Mucosa of gallbladder (tissue), 1 donor: ENCODE measurements at regions not wholly inside any gene's neighbourhood (a gene's known extent, or its start where the extent isn't known, plus 50 kb on each side); places are given as distances from the start of the nearest gene placed in this dataset.
A peak's percentile ranks its signal among the peaks of the same experiment; 100 is the strongest.

ENCODE experiments used
- DNase-seq: peaks from one replicate; pipeline ENCODE4 v3.0.0-alpha.2; 2020; ENCODE audit warnings: low spot score
- donor health status: DM: no; HTN: no; CAD: no.

DNA sequence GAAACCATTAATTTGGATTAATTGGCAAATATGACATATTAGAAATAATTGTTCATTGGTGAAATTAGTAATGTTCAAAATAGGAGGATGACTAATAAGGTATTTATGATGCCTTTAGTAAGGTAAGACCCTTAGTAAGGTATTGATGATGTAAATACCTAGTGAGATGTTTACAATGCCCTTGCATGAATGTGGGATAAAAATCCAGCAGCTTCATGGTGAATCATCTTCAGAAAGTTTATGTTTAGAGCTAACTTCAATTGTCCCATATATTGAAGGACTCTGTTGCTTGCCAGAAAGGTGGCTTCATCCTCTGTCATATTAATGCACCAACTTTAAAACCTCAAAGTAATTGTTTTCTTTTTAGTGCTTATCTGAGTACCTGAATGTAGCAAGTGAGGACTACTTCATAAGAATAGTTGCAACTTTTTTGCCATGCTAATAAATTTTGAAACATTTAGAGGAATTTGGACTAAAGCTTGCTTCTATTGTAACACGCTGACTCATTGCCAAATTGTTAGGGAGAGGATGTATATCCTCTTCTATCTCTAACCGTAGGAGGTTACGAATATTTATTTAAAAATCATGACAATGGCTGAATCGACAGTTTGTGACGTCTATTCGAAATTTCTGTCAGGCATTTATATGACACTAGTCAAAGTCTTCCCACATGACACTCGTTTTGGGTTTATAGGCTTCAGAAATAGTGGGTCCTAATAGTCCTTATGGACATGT lies 174.1 kb upstream of the HS3ST1 start:
- no peak for DNase-seq

DNA sequence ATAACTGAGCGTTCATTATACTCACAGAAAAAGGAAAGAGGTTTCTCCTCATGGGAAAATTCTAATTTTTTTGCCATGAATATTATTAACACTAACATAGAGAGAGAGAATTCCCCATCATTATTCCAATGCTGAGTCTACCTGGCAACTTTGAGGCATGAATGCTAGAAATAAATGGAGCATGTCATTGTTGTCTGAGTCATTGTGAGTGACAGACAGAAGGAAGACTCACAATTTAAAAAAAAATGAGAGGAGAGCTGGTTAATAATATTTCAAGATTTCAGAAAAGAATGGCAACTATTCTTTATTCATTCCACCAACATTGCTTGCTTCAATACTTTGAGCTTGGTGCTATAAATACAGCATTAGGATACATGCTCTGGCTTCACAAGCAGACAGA lies 170.4 kb upstream of the HS3ST1 start:
- DNase-seq = no peak

DNA sequence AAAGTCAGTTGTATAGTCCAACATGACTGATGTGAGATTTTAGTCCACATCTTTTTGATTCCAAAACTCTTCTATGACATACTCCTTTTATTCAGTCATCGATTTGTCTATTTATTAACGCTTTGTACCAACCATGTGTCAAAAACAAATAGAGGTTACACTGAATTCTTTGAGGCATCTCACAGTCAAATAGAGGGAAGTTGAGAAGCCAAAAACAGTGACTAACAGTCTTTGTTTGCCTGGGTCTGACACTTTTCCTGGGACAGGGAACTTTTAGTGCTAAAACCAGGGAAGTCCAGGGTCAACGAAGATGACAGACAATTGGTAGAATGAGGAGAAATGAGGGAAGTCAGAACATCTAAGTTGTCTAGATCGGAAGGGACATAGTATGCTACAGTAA lies 169.9 kb upstream of the HS3ST1 start:
- no peak for DNase-seq

DNA sequence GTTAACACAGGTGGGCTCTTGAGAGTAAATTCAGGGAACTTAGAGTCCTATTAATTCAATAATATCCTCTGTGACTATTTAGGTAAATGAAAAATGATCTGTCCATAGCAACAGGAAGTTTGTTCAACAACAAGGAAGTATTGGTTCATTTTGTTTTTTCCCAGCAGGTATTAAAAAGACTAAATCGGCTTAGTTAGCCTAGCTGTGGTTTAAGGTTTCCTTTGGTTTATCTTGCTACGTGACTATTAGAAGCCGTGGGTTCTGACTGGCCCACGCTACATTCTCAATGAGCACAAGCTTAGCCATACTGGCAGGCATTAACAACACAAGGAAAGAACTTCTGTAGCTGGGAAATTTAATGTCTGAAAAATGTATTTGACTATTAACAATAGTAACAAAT lies 168.8 kb upstream of the HS3ST1 start:
- no peak for DNase-seq

DNA sequence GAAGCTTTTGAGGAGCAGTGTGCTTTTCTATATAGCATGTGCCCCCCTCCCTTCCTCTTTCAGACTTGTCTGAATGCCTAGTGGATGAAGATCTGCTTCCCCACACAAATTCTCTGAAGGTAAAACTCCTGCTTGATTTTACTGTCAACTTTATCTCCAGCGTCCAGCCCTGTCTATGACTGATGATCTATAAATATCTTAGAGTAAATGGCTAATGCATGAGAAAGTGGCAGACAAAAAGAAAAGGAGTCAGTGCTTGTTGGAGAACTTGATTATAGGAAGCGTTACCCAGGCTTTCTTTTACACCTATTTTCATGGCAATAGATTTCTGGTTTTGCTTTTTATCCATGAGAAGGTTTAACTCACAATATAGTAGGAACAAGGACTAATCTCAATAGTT lies 168.3 kb upstream of the HS3ST1 start:
- DNase-seq = no peak

DNA sequence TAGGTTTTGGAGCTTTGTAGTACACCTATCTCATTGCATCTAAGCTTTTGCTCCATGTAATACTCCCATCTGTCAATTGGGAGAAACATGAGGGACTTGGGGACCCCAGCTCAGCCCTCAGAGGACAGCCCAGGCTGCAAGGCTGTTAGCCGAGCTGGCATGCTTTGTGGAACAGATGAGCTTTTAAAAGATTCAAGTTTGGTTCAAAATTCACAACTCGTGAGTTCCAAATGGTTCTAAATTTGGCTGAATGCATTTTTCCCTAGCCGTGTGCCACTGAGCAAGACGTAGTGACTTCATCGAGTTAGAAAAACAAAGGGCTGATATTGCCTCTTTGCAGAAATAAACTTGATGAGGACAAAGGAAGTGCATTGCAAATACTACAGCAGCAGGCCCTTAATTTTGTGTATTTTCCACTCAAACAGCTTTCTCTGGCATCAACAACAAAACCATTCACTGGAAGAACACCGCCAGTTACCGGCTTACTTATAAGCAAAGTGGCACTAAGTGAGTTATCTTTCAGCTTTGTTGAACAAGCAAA lies 165.0 kb upstream of the HS3ST1 start:
- DNase-seq = no peak

DNA sequence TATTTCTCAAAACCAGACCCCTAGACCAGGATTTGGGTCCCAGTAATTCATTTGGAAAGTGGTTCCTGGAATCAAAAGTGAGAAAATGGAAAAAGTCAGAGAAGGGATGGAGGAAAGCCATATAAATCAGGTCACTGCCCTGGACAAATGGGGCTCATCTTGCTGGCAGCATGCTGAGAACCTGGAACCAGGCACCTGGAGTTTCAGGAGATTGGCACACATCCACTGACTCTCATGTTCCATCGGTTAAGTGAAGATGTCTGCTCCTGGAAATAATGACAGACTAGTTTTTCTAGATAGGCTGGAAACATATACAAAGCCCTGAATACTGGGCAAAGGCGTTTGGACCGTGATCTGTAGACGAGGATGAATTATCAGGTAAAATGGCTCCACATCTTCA lies 163.6 kb upstream of the HS3ST1 start:
- DNase-seq = no peak

DNA sequence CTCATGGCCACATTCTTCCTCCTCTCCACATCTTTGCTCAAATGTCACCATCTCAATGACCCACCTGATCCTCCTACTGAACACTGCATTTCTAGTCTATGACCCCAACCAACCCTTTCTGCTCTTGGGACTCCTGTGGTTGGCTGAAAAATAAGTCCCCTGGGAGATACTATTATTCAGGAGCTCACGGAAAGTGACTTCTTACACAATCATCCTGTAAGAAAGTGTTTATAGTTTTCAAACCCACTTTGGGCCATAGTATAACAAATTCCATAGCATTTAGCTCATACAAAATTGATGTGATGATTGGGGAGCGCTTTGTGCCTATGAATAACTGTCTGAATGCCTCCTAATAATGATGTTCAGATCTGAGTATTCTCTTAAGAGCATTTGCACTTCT lies 161.4 kb upstream of the HS3ST1 start:
- DNase-seq = no peak

DNA sequence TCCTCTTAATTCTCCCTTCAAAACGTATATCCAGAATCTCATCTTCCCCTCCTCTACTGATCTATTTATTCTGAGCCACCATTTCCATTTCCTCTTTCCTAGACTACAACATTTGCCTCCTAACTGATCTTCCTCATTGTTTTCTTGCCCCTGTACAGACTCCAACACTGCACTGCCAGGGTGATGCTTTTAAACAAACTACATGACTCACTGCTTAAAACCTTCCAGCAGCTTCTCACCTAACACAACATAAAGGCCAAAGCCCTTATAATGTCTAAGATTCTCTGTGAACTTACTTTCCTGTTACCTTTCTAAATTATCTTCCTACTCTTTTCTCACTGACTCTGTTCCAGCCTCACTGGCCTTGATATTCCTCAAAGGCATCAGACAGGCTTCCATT lies 161.0 kb upstream of the HS3ST1 start:
- DNase-seq = no peak

DNA sequence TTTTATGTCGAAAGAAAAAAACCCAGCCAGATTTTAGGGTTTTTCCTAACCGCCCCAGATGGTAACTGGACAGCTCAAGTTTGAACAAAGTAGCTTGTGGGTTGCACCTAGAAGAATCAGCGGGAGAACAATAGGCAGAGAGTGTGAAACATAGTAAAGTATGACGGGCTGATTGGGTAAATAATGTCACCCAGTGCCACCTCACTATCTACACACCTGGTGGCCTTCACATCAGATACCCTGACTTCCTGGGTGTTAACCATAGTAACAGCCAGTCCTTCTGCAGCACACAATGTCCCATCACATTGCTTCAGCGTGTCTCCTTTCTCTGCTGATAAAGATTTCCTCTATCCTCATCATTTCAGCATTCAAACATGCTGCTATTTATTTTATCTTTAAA lies 159.1 kb upstream of the HS3ST1 start:
- no peak for DNase-seq

DNA sequence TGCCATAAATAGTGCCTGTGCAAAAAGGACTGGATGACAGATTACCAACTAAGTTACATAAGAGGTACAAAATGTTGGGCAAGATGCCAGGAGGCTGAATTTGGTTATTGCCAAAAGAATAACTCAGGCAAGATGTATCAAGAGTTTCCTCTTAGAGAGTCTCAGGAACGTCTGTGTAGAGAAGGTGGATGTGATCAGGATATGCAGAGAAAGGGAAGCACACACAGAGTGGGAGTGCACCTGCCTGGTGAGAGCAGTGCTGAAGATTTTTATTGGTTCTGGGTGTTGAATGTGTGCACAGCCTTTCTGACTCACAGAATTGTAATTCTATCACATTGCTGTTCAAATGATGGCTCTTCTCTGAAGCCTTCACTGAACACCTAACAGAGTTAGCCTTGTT lies 156.8 kb upstream of the HS3ST1 start:
- DNase-seq = peak; percentile 24

DNA sequence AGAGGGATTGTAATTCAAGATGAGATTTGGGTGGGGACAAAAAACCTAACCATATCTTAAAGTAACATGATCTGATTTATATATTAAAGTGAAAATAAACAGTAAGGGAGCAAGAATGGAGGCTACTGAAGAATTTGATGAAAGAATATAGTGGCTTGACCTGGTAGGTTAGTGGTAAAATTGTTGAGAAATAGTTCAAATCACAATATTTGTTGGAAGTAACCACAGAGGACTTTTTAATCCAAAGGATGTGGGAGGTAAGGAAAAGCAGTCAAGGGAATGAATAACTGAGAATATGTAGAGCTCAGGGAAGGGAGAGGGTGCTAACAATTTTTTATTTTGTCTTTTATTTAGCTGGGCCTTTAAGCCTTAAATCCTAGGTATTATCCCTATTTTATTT lies 139.8 kb upstream of the HS3ST1 start:
- no peak for DNase-seq

DNA sequence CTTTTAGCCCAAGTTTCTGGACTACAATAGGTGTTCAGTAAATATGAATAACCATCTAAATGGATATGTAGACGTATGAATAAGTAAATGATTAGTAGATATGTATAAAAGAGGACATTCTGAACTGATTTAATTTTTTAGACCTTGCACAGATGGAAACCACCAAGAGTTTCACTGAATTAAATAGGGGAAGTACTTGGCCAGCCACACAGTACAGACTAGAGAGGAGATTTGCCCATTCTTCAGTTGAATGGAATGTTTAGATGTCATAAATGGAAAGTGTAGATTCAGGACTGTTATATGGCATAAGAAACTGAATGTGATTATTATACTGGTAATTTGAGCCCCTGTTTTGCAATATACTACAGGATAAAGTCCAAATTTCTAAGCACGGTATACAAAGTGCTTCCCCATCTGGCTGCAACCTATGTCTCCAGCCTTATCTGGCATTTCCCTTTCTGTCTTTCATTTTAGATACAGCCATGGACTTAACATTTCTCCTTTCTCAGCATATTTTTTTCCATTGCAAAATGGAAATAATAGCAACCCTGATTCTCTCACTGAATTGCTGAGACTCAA lies 137.8 kb upstream of the HS3ST1 start:
- DNase-seq = no peak

DNA sequence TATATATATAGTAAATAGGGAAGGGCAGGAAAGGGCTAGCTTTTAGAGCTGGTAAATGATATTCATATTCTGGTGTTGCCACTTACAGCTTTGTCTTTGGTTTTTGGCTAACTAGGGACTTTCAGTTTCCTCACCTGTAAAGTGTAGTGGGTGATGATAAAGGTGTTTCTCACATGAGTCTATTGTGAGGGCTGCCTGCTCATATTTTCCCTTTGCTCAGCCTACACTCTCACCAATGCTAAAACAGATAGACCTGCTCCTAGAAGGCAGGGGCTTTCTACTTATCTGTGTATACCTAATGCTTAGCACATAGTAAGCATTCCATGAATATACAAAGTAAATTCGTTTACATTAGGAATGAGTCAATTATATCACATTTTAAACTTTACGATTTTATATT lies 137.2 kb upstream of the HS3ST1 start:
- no peak for DNase-seq

DNA sequence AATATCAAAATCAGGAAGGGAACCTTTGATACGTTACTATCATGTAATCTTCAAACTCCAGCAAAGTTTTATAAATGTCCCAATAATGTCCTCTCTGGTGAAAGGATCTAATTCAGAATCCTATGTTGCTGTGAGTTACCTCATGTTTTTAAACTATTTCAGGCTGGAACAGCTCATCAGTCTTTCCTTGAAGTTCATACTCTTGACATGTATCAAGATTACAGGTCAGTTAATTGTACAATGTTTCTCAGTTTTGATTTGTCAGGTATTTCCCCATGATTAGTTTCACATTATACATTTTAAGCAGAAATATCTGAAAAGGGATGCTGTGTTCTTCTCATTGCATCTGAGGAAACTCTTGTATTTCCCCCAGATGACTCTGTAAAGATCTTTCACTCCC lies 136.5 kb upstream of the HS3ST1 start:
- no peak for DNase-seq

DNA sequence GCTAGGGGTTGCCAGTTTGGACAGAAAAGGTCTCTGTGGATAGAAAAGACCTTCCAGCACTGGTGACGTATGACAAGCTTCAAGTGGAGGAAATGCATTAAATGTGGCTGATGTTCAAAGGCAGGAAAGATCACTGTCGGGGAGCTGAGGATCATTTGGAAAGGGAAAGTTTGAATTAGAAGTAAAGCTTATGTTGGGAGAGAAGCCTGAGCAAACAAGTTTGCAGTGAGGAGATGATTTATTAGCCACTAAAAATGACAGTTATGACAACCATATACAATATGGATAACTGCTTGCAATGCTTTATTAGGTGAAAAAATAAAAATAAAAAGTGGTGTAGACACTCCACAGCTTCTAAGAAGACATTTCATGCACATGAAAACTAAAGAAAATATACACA lies 135.3 kb upstream of the HS3ST1 start:
- DNase-seq = no peak

DNA sequence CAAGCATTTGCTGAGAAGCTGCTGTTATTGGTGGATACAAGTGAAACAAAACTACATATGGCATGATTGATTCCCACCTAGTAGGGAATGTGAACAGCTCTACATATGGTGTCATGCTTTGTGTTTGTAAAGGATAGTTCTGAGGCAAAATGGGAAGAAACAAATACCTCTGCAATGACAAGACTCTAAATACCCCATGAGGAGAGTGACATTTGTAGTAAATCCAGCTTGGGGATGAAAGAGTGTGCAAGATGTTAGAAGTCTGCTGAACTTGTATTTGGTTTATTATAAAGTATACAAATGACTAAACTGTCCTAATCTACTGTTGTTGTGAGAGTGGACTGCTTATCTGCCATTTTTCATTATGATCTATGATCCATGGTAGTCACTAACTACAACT lies 120.8 kb upstream of the HS3ST1 start:
- DNase-seq = no peak

DNA sequence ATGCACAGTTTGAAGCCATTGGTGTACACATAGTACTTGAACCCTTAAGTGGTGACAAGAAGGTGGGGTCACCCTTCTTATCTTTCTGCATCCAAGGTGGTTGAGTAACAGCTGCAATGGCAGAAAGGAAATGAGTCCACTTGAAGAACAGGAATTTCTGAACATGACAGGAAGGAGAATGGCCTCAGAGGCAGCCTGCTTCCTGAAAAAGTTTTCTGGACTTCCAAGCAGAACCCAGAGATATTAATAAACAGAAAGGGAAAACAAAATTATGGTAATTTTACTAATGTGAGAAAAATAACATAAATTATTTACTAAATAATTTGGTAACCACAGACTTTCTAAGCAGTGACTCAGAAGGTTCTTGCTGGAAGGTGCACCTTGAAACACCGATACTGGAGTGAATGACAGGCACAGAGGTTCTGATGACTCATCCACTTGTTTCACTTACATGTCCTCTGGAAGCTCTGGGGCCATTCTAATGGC lies 119.9 kb upstream of the HS3ST1 start:
- DNase-seq = peak; percentile 47

DNA sequence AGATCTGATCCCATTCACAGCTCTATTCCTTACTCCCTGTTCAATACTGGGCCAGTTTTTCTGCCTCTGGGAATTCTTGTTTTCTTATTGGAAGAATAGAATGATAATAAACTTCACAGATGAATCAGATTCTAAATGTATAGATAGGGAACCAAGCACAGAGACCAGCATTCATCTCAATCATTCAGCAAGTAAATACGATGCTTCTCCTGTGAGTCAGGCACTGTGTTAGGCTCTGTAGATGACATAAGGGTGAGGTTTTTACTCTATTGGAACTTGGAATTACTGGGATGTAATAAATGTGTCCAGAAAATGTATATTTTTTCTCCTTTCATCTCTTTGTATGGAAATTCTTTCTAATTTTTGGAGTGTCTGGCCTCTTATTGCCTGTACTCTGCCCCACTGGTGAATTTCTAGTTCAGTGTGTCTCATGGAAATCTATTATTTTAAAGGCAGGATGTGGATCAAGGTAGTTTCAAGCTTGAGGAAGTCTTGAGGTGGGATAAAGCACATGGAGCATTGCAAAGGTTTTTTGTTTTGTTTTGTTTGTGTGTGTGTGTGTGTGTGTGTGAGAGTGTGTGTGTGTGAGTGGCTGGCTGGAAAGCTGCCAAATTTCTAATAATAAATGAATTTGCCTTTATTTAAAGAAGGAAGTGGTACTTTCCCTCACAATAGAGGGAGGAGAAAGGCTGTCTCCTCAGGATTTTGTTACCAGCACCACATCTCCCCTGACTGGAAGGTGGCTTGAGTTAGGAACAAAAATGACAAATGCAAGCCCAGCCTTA lies 117.9 kb upstream of the HS3ST1 start:
- no peak for DNase-seq

DNA sequence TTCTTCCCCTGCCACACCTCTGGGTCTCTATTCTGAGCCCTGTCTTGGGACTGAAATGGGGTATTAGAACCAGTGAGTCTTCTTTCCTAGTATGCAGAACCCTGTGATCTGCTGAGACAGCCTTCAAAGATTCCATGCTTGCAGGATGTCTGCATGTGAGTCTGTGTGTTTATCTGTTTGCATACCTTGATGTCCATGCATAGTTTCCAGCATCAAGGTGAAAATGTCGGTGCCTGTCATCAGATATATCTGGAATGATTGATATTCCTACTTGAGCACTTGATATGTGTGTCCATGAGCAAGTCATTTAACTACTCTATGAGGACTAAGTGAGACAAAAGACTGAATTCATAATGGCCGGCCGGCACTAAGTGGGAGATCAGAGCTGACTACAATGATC lies 117.0 kb upstream of the HS3ST1 start:
- DNase-seq = no peak

DNA sequence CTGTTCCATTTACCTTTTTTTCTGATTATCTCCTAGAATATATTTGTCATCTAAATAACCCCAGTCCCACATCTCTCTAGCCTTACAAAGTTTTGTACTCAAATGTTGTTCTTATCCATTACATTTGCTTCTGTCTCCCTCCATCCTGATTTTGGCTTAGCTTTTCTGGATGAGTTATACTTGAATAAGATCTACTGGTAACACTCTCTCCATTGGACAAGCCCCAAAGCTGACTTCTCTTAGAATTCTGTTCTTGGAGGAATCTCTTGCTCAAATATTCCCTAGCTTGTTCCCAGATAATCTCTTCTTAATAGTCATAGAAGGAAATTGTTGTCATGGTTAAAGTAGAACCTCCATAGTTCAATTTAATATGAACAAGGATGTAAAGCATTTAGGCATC lies 115.5 kb upstream of the HS3ST1 start:
- DNase-seq = no peak

DNA sequence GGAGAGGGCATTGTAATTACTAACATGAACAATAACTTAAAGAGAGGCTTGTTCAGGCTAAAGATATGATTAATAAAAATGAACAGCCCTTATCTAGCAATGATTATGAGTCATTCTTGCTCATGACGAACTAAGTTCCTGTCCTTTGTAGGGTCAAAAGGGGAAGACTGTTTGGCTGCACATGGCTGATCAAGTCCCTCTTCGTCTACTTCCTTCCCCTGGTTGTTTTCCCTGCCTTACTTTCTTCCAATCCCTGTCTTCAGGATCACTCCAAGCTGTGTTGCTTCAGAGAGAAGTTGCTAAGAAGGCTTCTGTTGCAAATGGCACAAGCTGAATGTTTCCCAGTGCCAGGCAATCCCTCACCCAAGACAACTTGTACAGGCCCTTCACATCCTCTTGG lies 115.0 kb upstream of the HS3ST1 start:
- DNase-seq = peak; percentile 31

DNA sequence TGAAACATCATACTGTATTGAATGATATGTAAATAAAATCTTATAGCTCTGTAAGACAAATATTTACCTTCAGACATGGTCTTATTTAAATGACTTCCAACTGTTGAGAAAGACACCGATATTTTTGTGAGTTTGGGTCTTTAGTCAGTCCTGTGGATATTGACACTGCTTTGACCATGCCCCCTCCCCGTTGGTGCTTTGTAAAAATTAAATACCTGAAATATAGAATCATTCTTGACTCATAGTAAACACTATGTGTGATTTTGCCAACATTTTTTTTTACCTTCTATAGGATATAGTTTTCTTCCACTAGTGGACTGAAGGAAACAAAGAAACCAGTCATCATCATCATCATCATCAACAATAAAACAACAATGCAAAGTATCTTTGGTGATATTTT lies 114.3 kb upstream of the HS3ST1 start:
- no peak for DNase-seq
